GM12801 (cell line): ENCODE measurements at regions not wholly inside any gene's neighbourhood (a gene's known extent, or its start where the extent isn't known, plus 50 kb on each side); places are given as distances from the start of the nearest gene placed in this dataset.

Experiments
- TF ChIP-seq, protein P1 (sequence below): IDR thresholded peaks from one replicate; pipeline ENCODE4 v1.5.1; 2011; ENCODE audit warnings: control low read depth; ENCODE audit not compliant: insufficient read length; ENCODE audit errors: extremely low read depth

DNA sequence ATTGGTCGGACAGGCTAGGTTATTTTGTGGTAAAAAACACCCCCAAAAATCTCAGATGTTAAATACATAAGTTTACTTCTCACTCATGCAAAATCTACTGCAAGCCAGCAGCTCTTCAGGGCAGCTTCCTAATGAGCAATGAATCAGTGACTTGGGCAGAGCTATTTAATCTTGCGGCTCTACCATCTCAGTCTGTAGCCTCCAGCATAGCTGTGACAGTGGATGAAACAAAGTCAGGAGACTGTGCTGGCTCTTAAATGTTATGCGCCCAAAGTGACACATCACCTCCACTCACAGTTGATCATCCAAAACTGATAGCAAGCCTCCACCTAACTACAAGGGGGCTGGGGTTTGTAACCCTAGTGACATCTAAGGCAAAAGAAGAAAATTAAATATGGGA, 571.9 kb downstream of the METTL4 start:
- TF ChIP-seq, protein P1, sequence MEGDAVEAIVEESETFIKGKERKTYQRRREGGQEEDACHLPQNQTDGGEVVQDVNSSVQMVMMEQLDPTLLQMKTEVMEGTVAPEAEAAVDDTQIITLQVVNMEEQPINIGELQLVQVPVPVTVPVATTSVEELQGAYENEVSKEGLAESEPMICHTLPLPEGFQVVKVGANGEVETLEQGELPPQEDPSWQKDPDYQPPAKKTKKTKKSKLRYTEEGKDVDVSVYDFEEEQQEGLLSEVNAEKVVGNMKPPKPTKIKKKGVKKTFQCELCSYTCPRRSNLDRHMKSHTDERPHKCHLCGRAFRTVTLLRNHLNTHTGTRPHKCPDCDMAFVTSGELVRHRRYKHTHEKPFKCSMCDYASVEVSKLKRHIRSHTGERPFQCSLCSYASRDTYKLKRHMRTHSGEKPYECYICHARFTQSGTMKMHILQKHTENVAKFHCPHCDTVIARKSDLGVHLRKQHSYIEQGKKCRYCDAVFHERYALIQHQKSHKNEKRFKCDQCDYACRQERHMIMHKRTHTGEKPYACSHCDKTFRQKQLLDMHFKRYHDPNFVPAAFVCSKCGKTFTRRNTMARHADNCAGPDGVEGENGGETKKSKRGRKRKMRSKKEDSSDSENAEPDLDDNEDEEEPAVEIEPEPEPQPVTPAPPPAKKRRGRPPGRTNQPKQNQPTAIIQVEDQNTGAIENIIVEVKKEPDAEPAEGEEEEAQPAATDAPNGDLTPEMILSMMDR, result no peak

- TF ChIP-seq, protein P1, result no peak
Observed at GRCh38 chr18:2002151-2002550, 569.2 kb downstream of the METTL4 start.

- TF ChIP-seq, protein P1, result no peak
Observed at GRCh38 chr18:2002604-2003003, 568.7 kb downstream of the METTL4 start.

DNA sequence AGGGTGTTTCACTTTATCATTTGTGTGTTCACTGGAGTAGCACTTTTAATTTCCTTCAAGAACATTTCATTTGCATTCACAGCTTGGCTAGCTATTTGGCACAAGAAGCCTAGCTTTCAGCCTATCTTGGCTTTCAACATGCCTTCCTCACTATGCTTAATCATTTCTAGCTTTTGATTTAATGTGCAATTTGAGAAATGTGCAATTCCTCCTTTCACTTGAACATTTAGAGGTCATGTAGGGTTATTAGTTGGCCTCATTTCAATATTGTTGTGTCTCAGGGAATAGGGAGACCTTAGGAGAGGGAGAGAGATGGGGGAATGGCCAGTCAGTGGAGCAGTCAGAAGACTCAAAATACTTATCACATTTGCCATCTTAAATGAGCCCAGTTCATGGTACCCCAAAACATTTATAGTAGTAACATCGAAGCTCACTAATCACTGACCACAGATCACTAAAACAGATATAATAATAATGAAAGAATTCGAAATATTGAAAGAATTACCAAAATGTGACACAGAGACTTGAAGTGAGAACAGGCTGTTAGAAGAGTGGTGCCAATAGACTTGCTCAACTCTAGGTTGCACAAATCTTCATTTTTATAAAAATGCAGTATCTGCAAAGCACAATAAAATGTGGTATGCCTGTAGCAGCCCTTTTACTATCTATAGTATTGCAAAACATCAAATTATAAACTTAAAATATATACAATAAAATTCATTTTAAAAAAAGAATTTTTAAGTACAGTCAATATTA, 561.2 kb downstream of the METTL4 start:
- TF ChIP-seq, protein P1, result no peak

- TF ChIP-seq, protein P1, result no peak
Observed at GRCh38 chr18:2027016-2027415, 544.3 kb downstream of the METTL4 start.

GRCh38 chr18:2027756-2028155, 543.5 kb downstream of the METTL4 start:
- TF ChIP-seq, protein P1, result no peak

GRCh38 chr18:2028986-2029385, 542.3 kb downstream of the METTL4 start:
- TF ChIP-seq, protein P1, result no peak
